Esophagus squamous epithelium (tissue), 4 donors: ENCODE measurements at regions not wholly inside any gene's neighbourhood (a gene's known extent, or its start where the extent isn't known, plus 50 kb on each side); places are given as distances from the start of the nearest gene placed in this dataset.

ENCODE experiments used
- POLR2A ChIP-seq, 4 donors: fragments of 450-650 bp; IDR thresholded peaks; one replicate each; pipeline ENCODE4 v1.6.1; 2017; ENCODE audit warnings: antibody characterized with exemption in 4 of 4, mild to moderate bottlenecking in 4 of 4, moderate library complexity in 3 of 4
- TF ChIP-seq, protein P1 (sequence below), 6 experiments: fragments of 450-650 bp in 4 of 6; fragments of 200-600 bp in 2 of 6; sonication (generic) in 2 of 6; IDR thresholded peaks; one replicate each; pipeline ENCODE4 v1.5.1; 2016 to 2019; ENCODE audit warnings: antibody characterized with exemption in 6 of 6, mild to moderate bottlenecking in 4 of 6, moderate library complexity in 4 of 6

DNA sequence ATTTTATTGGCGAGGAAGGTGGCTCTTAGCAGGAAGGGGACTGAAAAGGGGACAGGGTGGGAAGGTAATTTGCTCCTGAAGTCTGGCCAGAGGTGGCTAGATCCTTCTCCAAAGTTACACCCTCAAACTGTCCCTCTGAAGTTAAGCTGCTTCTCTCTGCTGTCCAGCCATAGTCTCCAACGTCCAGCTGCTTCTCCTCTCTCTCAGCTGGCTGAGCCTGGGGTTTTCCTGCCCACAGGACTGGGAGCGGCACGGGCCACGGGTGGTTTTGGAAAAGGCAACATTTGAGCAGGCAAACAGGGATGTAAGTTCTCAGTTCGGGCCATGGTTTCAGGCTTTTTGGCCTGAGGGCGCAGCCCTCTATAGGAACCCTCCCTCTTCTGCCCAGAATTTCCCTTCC lies 128.3 kb downstream of the YIPF5 start:
- TF ChIP-seq, protein P1, sequence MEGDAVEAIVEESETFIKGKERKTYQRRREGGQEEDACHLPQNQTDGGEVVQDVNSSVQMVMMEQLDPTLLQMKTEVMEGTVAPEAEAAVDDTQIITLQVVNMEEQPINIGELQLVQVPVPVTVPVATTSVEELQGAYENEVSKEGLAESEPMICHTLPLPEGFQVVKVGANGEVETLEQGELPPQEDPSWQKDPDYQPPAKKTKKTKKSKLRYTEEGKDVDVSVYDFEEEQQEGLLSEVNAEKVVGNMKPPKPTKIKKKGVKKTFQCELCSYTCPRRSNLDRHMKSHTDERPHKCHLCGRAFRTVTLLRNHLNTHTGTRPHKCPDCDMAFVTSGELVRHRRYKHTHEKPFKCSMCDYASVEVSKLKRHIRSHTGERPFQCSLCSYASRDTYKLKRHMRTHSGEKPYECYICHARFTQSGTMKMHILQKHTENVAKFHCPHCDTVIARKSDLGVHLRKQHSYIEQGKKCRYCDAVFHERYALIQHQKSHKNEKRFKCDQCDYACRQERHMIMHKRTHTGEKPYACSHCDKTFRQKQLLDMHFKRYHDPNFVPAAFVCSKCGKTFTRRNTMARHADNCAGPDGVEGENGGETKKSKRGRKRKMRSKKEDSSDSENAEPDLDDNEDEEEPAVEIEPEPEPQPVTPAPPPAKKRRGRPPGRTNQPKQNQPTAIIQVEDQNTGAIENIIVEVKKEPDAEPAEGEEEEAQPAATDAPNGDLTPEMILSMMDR (IDR thresholded peaks at IDR 0.05) = no peak
- no peak for TF ChIP-seq POLR2A (IDR thresholded peaks at IDR 0.05)
